ENCODE measurements at regions not wholly inside any gene's neighbourhood (a gene's known extent, or its start where the extent isn't known, plus 50 kb on each side); places are given as distances from the start of the nearest gene placed in this dataset. TPM values are rescaled to one million over a fixed set of nuclear protein-coding genes. Genes with fewer than 3 reads are reported as not detected.

- no peak overlapping the region for H3K4me3 ChIP-seq (ENCODE audit: low read depth in 1 of 3, low read length in 3 of 3)
- 80% methylated on average over 5 of the region's 5 CpGs for WGBS
- no peak overlapping the region for H3K27ac ChIP-seq (ENCODE audit: low read depth in 1 of 2, low read length in 2 of 2)
- H3K4me1 ChIP-seq (ENCODE audit: control insufficient read depth in 4 of 4, insufficient read depth in 4 of 4, low read length in 3 of 4), result peaks cover 9 to 24% (median 18%) of the 10 kb centered on the region in 4 donors
- no peaks in the 10 kb centered on the region for H3K36me3 ChIP-seq (ENCODE audit: control insufficient read depth in 4 of 4, insufficient read depth in 3 of 4, low read depth in 1 of 4, low read length in 3 of 4)
- H3K9ac ChIP-seq (ENCODE audit: low read depth in 1 of 2, low read length in 2 of 2), result no peak overlapping the region
- H3K27me3 ChIP-seq (ENCODE audit: control insufficient read depth in 4 of 4, insufficient read depth in 4 of 4, low read length in 3 of 4), result no peaks in the 10 kb centered on the region
- DNase-seq (ENCODE audit: low spot score), result peak; percentile 63
- TF ChIP-seq REST (IDR thresholded peaks at IDR 0.05), result no peak
- no peak for TF ChIP-seq MAX (IDR thresholded peaks at IDR 0.05)
- H3K9me3 ChIP-seq (ENCODE audit: control insufficient read depth in 4 of 4, low read length in 3 of 4), result no peaks in the 10 kb centered on the region
Measured at GRCh38 chr4:110248831-110249253, 50.4 kb upstream of the ELOVL6 start.

Small RNA genes lying in the stretch of these regions (small RNA-seq; reads per million reads assigned to genes)
- not detected for gene AC108145.1
- gene HSBP1P2, result not detected
- not detected for gene RNU6-205P

All from liver (tissue), 7 donors.